ENCODE measurements at regions not wholly inside any gene's neighbourhood (a gene's known extent, or its start where the extent isn't known, plus 50 kb on each side); places are given as distances from the start of the nearest gene placed in this dataset.

- TF ChIP-seq GATA3 (IDR thresholded peaks at IDR 0.05; ENCODE audit: low read depth, low read length) (no peak), GATA2 (IDR thresholded peaks at IDR 0.05; ENCODE audit: low read depth, low read length) (no peak)
These were observed 654.2 kb upstream of the MAP3K7 start for GRCh38 chr6:91240878-91241603.

GRCh38 chr6:91221072-91221720, 634.3 kb upstream of the MAP3K7 start:
- TF ChIP-seq GATA2 (IDR thresholded peaks at IDR 0.05; ENCODE audit: low read depth, low read length) (no peak), GATA3 (IDR thresholded peaks at IDR 0.05; ENCODE audit: low read depth, low read length) (no peak)

- TF ChIP-seq GATA2 (IDR thresholded peaks at IDR 0.05; ENCODE audit: low read depth, low read length) (no peak), GATA3 (IDR thresholded peaks at IDR 0.05; ENCODE audit: low read depth, low read length) (no peak)
These were observed 626.5 kb upstream of the MAP3K7 start for GRCh38 chr6:91213229-91213901.

- TF ChIP-seq GATA2 (IDR thresholded peaks at IDR 0.05; ENCODE audit: low read depth, low read length), result no peak
- no peak for TF ChIP-seq GATA3 (IDR thresholded peaks at IDR 0.05; ENCODE audit: low read depth, low read length)
These were observed 611.9 kb upstream of the MAP3K7 start for GRCh38 chr6:91198588-91199255.

GRCh38 chr6:91196729-91197128, 609.9 kb upstream of the MAP3K7 start:
- no peak for TF ChIP-seq GATA2 (IDR thresholded peaks at IDR 0.05; ENCODE audit: low read depth, low read length)
- TF ChIP-seq GATA3 (IDR thresholded peaks at IDR 0.05; ENCODE audit: low read depth, low read length), result no peak

GRCh38 chr6:91193446-91193845, 606.6 kb upstream of the MAP3K7 start:
- TF ChIP-seq GATA3 (IDR thresholded peaks at IDR 0.05; ENCODE audit: low read depth, low read length), result no peak
- TF ChIP-seq GATA2 (IDR thresholded peaks at IDR 0.05; ENCODE audit: low read depth, low read length), result no peak

GRCh38 chr6:91185072-91185471, 598.2 kb upstream of the MAP3K7 start:
- TF ChIP-seq GATA3 (IDR thresholded peaks at IDR 0.05; ENCODE audit: low read depth, low read length) (no peak), GATA2 (IDR thresholded peaks at IDR 0.05; ENCODE audit: low read depth, low read length) (no peak)

GRCh38 chr6:91181416-91181815, 594.5 kb upstream of the MAP3K7 start:
- TF ChIP-seq GATA2 (IDR thresholded peaks at IDR 0.05; ENCODE audit: low read depth, low read length) (no peak), GATA3 (IDR thresholded peaks at IDR 0.05; ENCODE audit: low read depth, low read length) (no peak)

- no peak for TF ChIP-seq GATA2 (IDR thresholded peaks at IDR 0.05; ENCODE audit: low read depth, low read length)
- no peak for TF ChIP-seq GATA3 (IDR thresholded peaks at IDR 0.05; ENCODE audit: low read depth, low read length)
These were observed 586.8 kb upstream of the MAP3K7 start for GRCh38 chr6:91173651-91174050.

- TF ChIP-seq GATA3 (IDR thresholded peaks at IDR 0.05; ENCODE audit: low read depth, low read length) (no peak), GATA2 (IDR thresholded peaks at IDR 0.05; ENCODE audit: low read depth, low read length) (no peak)
These were observed 586.3 kb upstream of the MAP3K7 start for GRCh38 chr6:91173186-91173585.

GRCh38 chr6:91171754-91172462, 585.0 kb upstream of the MAP3K7 start:
- no peak for TF ChIP-seq GATA2 (IDR thresholded peaks at IDR 0.05; ENCODE audit: low read depth, low read length)
- TF ChIP-seq GATA3 (IDR thresholded peaks at IDR 0.05; ENCODE audit: low read depth, low read length), result no peak

- no peak for TF ChIP-seq GATA2 (IDR thresholded peaks at IDR 0.05; ENCODE audit: low read depth, low read length)
- no peak for TF ChIP-seq GATA3 (IDR thresholded peaks at IDR 0.05; ENCODE audit: low read depth, low read length)
These were observed 581.0 kb upstream of the MAP3K7 start for GRCh38 chr6:91167846-91168245.

GRCh38 chr6:91166271-91167046, 579.6 kb upstream of the MAP3K7 start:
- TF ChIP-seq GATA3 (IDR thresholded peaks at IDR 0.05; ENCODE audit: low read depth, low read length) (no peak), GATA2 (IDR thresholded peaks at IDR 0.05; ENCODE audit: low read depth, low read length) (no peak)
